ENCODE measurements at regions not wholly inside any gene's neighbourhood (a gene's known extent, or its start where the extent isn't known, plus 50 kb on each side); places are given as distances from the start of the nearest gene placed in this dataset.
"Not testable (repeated sequence)": the region's sequence is repeated elsewhere in the genome, so short reads cannot be mapped to it uniquely, and the experiment has no call there.

DNA sequence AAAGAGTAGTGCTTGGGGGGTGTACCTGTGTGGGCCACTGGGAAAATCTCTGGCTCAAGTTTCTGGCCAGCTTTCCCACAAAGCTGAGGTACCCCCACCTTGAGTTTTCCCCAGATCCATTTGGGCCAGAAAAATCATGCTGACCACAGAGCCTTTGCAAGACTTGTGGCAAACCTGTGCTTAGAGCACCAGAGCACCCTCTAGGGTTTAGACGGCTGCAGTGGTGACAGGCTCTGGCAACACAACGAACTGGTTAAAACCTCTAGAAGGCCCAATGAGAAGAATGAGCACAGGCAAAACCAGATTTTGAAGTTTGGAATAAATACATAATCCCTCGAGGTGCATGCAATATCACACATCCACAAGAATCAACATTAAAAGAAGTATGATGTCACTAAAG is 290.7 kb upstream of the FOLH1 start:
- DNase-seq: no peak

DNA sequence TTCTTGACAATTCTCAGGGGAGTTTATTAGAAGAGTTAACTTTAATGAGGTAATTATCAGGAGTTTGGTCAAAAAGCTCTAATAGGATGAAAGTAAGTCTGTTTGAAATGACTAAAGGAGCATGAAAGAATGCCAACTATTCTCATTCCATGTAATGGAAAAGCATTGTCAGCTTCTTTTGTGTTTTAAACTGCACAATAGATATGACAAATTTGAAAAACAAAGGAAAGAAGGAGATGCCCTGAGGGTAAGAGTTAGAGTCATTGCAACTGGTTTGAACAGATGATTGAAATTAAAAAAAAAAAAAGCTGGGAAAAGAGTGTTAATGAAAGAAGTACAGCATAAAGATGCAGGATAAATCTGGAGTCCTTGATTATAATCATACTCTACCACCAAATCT is 296.8 kb upstream of the FOLH1 start:
- no peak for DNase-seq

DNA sequence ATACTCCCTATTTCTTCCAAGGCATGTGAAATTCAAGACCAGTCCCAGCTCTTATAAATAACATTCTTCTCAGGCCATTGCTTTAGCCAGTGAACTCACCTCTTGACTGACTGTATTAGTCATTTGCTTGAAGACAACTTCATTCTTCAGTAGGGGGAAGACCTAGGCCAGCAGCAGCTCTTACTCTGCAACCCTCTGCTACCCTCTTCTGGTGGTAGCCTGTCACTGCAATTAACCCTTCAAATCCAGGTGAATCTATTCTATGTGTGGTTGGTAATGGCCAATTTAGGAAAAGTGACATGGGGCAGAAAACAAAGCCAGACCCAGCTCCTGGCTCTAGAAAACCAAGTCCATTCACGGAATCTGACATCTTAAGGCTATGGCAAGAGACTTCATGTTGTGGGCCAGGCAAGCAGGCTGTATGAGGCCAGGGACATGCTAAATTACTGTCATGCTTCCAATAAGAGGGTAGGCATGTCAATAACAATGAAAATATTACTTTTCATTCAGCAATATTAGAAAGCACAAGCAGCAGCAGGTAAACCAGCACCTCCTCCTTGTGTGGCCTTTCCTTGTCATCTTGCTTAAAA is 317.9 kb upstream of the FOLH1 start:
- DNase-seq: not testable (repeated sequence)

DNA sequence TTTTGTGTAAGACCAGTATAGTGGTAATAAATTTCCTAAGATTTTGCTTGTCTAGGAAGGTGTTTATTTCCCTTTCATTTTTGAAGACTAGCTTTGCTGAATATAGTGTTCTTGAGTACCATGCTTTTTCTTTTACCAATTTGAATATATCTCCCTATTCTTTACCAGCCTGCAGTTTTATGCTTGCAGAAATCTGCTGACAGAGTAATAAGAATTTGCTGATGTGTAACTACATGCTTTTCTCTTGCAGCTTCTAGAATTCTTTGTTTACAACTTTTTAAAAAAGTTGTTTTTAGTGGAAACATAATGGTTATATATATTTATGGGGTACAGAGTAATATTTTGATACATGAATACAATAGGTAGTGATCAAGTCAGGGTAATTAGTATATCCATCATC is 324.8 kb upstream of the FOLH1 start:
- no peak for DNase-seq

DNA sequence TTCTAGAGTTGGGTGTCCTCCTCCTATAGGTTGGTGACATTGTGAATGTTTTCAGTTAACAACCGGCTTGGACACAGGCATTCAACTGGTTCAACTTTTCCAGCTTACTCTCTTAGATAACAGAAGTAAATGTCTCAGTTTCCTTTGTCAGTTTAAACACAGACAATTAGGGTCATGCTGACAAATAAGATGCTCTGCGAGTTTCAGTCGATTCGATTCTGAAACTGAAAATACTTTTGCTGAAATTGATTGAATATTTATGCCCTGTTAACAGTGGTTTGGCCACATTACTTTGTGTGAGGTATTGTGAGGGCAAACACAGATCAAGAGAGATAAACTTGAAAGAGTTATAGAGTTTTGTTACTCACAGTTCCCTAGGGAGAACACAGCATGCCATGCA is 330.5 kb upstream of the FOLH1 start:
- DNase-seq: not testable (repeated sequence)

DNA sequence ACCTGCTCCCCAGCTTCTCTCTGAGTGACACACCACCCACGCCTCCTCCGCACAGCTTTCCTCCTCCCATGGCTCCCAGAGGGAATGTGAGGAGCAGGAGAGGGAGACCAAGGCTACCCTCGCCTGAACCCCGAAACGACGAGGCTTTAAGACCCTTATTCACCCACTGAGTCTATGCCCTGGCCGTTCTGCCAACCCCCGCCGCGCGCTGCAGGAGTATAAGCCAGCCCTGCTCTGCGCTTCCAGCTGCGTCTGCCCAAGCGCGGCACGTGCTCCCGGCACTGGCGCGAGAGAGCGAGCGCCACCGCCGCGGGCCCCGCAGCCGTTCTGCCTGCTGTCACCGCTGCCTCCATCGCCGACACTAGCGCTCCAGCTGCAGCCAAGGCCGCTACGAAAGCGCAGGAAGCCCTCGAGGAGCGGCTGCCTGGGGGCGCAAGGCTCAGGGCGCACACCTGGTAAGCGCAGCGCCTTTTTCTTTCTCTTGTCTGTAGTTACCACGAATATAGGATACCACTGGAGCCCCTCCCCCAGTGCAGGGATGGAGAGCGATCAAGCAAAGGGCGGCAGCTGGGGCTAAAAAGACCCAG is 350.0 kb upstream of the FOLH1 start:
- DNase-seq: not testable (repeated sequence)

DNA sequence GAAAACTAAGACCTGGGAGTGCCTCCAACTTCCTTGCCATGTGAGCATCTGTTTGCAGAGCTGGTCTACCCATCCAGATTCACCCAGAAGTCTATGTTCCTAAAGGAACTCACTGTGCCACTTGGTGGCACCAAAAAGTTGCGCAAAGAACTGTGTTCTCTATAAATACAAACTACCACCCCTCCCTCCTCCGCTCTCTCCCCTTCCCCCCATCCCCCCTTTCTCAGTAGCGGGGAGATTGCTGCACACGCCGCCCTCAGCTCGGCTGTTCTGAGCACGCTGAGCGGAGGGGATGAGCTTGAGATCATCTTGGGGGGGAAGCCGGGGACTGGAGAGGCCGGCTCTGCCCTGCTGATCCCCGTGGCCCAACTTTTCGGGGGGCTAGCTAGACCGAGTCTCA is 352.2 kb upstream of the FOLH1 start:
- DNase-seq: not testable (repeated sequence)

DNA sequence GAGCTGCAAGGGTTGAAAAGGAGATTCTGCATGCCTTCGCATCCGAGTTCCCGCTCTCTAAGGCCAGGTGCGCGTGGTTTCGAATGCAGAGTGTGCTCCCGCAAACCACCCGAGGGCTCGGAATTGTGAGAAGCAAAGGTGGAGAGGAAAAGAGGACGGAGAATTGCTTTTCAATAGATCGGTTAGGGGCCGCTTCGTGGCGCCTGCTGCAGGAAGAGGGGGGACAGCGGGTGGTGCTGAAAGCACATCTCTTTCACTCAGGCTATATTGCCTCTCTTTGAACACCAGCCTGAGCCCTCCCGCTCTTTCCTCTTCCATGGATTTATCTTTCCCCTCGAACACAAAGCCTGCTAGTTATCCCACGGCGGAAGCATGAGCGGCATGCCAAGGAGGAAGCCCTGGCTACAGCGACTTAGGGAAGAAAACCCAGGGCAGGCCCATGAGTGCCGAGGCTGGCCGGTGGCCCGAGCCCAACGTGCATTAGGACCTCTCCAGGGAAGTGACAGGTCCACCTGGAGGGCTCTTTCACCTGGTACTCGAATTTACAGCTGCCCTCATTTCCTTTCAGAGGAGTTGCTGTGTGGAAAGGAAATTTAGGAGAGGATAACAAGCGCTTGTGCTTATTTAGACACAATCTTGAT is 353.0 kb upstream of the FOLH1 start:
- DNase-seq: not testable (repeated sequence)

DNA sequence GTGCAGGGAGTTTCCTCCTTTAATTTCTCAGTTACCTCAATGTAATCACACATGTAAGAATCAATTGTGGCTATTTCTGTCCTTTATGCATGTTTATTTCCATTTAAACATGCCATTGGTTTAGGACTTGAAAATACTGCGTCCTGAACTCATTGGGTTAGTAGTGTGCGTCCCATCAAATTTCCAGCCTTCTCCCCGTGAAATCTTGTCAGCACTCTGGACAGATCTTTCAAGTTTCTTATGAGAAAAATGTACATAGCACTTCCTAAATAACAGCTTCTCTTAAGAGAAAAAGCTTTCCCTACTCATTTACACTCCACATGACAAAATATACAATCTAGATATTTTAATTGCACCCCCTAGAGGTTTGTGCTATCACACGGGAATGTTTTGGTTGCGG is 353.9 kb upstream of the FOLH1 start:
- not testable (repeated sequence) for DNase-seq

DNA sequence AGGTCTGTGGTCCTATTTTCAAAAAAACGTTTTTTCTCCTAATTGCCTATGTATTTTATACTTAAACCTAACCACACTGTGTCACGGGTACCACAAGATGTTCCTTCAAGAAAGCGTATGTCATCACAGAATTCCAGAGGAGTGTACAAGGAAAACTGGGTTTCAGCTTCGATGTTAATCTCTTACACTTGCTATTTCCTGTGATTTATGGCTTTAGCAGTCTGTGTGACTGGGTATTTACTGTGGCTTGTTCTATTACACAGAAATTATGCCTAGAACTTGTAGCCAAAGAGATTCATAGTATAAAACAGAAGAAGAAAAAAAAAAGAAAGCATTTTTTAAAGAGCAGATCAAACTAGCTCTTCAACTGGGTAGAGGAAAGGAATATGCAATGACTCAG is 371.1 kb upstream of the FOLH1 start:
- DNase-seq: not testable (repeated sequence)

DNA sequence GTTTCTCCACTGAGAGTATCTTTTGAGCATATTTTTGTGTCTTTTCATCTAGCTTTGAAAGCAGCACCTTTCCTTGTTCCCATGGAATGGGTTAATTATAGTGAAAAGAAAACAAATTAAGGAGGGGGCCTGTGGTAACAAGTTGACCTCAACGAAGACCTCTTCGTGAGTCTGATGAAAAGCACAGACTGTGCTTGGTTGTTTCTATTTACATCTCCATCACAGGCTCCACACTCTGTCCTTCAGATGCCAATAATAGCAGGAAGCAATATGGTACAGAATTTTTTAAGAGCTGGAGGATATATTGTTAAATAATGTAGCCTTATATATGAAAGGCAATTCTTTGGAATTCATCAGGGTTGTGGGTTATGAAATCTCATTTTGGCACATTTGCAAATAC is 366.7 kb upstream of the OR4C13 start:
- not testable (repeated sequence) for DNase-seq

DNA sequence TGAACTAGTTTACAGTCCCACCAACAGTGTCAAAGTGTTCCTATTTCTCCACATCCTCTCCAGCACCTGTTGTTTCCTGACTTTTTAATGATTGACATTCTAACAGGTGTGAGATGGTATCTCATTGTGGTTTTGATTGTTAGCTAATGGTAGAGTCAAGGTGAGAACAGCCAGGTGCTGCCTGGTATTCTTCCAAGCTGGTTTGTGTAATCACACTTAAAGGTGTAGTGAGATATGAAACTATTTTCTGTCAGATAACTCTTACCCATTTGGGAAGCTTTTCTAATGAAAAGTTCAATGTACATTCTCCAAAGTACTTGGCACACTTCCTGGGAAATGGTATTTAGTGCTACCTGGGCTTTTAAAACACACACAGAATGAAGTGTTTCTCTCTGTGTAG is 343.3 kb upstream of the OR4C13 start:
- DNase-seq: not testable (repeated sequence)

DNA sequence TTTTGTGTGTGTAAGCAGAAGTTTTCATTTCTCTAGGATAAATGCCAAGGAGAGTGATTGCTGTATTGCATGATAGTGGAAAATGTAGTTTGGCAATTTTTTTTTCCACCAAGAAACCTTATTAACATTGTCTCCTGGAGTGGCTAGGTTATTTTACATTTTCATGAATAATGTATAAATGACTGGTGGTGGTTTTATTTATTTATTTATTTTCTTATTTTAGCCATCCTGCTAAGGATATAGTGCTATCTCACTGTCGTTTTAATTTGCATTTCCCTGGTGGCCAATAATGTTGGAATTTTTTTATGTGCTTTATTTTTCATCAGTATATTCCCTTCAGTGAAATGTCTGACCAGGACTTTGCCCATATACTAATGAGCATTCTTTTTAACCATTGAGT is 328.3 kb upstream of the OR4C13 start:
- DNase-seq: not testable (repeated sequence)

DNA sequence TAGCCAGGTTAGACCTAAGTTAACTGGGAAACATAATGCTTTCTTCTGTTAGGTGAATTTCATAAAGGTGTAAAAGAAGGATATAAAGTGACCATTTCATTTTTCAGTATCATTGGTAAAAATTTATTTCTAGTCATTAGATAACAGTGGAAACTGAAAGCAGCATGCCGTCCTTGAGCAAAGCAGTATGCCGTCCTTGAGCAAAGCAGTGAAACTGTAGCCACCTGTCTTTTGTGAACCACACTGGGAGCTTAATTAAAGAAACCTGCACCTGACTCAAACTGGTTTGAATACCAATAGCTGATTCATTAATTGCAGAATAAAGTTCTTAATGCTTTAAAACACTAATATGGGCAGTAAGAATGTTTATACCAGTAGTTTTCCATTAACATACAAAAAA is 281.5 kb upstream of the OR4C13 start:
- not testable (repeated sequence) for DNase-seq

DNA sequence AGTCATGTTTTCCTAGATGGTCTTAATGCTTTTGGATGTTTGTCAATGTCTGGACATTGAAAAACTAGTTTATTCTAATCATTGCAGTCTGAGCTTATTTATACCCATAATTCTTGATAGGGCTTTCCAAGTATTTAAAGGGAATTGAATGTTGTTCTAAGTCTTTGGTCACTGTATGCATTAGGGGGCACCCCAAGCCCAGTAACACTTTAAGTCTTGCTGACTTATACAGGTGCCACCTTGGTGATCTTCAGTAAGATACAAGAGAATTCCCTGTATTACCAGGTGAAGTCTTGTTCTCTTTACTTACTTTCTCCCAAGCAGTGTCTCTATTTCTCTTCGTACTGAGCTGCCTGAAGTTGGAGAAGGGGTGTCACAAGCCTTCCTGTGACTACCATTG is 250.1 kb upstream of the OR4C13 start:
- DNase-seq: not testable (repeated sequence)

DNA sequence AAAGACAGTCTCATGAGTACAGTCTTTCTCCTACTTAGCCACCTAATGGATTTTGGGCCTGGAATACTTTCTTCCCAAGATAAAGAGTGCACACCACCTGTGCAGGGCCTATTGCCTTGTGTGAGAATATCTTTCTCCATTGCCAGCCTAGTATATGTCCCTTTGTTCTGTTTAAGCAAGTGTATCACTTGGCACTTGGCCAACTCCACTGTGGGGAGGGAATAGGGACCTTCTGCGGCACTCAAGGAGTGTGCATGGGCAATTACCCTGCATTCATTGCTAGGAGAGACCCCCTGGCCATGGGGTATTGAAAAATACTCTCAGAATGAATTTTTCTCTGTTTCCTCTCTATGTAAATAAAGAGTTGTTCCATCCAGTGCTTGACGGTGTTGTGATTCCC is 201.7 kb upstream of the OR4C13 start:
- DNase-seq: peak; percentile 1

DNA sequence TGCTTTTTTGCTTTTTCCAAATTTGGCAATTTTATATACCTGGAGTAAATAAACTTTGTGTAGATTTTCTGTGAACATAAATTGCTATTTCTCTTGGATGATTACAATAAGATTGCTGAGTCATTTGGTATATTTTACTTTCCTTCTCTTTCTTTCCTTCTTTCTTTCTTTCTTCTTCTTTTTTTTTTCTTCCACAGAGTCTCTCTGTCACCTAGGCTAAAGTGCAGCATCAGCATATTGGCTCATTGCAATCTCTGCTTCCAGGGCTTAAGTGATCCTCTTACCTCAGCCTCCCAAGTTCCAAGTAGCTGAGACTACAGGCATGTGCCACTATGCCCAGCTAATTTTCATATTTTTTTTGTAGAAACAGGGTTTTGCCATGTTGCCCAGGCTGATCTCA is 201.2 kb upstream of the OR4C13 start:
- not testable (repeated sequence) for DNase-seq

DNA sequence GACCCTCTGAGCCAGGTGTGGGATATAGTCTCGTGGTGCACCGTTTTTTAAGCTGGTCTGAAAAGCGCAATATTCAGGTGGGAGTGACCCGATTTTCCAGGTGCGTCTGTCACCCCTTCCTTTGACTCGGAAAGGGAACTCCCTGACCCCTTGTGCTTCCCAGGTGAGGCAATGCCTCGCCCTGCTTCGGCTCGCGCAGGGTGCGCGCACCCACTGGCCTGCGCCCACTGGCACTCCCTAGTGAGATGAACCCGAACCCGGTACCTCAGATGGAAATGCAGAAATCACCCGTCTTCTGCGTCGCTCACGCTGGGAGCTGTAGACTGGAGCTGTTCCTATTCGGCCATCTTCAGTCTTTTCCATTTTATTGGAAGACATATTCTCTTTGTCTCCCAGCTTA is 171.4 kb upstream of the OR4C13 start:
- not testable (repeated sequence) for DNase-seq

DNA sequence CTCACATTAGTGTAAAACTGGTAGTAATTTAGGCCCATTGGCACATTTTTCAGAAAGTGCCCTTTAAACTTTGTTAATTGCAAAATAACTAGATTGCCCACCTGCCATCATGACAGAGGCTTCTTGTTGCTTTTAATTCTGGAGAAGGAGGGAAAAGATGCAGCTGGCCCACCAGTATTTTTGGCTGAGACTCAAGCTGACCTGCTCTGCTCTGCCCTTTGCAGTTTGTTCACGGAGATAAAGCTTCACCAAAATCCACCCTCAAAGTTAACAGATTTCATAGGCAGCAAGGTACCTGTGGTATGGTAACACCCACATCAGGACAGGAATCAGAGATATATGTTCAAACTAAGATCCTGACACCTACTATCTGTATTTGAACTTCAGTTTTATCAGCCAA is 170.2 kb upstream of the OR4C13 start:
- not testable (repeated sequence) for DNase-seq

DNA sequence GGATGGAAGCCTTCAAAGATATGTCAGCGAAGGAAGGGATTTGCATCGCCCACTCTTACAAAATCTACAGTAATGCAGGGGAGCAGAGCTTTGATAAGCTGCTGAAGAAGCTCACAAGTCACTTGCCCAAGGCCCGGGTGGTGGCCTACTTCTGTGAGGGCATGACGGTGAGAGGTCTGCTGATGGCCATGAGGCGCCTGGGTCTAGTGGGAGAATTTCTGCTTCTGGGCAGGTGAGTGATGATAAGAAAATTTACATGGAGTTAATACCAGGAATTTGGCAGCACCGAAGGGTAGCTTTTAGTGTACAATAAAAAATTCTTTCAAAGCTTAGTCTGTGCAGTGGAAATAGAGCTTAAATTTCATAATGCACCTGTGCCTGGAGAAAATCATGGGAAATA is 168.3 kb upstream of the OR4C13 start:
- DNase-seq: not testable (repeated sequence)

DNA sequence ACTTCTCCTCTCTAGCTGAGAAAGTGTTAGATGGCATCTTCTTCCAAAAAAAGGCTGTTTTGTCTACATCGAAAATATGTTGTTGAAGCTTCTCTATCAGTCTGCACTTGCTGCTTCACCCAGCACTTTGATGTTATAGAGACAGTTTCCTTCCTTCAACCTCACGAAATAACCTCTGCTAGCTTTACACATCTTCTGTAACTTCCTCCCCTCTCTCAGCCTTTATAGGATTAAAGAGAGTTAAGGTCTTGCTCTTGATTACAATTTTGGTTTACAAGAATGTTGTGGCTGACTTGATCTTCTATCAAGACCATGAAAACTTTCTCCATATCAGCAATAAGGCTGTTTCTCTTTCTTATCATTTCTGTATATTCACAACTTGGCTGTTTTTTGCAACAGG is 162.4 kb upstream of the OR4C13 start:
- DNase-seq: not testable (repeated sequence)

DNA sequence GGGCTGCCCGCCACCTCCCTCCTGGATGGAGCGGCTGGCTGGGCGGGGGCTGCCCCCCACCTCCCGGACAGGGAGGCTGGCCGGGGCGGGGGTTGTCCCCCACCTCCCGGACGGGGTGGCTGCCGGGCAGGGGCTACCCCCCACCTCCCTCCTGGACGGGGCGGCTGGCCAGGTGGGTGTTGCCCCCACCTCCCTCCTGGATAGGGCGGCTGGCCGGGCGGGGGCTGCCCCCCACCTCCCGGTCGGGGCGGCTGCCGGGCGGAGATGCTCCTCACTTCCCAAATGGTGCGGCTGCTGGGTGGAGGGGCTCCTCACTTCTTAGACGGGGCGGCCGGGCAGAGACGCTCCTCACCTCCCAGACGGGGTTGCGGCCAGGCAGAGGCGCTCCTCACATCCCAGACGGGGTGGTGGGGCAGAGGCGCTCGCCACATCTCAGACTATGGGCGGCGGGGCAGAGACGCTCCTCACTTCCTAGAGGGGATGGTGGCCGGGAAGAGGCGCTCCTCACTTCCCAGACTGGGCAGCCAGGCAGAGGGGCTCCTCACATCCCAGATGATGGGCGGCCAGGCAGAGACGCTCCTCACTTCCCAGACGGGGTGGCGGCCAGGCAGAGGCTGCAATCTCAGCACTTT is 153.9 kb upstream of the OR4C13 start:
- DNase-seq: not testable (repeated sequence)

DNA sequence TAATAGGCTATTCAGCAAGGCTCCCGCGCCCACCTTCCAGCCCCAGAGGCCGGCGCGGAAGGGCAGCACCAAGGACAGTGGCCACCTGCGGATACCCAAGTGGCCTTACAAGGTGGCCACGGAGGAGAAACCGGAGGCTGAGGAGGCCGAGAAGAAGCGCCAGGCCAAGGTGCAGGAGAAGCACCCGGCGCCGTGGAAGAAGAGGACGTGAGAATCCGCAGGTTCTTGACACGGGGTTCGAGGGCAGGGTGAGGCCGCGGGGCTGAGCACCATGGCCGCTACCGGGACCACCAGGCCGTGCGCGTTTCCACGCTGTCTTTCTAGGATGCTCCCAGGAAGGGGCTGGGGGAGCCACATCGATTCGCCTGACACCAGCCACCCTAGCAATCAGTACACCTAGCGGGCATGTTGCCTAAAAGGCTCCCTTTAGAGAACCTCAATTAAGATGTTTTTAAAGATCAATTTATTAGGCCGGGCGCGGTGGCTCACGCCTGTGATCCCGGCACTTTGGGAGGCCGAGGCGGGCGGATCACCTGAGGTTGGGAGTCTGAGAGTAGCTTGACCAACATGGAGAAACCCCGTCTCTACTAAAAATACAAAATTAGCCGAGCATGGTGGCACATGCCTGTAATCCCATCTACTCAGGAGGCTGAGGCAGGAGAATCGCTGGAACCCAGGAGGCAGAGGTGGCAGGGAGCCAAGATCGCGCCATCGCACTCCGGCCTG is 134.3 kb upstream of the OR4C13 start:
- not testable (repeated sequence) for DNase-seq
